ENCODE measurements at regions not wholly inside any gene's neighbourhood (a gene's known extent, or its start where the extent isn't known, plus 50 kb on each side); places are given as distances from the start of the nearest gene placed in this dataset.

DNA sequence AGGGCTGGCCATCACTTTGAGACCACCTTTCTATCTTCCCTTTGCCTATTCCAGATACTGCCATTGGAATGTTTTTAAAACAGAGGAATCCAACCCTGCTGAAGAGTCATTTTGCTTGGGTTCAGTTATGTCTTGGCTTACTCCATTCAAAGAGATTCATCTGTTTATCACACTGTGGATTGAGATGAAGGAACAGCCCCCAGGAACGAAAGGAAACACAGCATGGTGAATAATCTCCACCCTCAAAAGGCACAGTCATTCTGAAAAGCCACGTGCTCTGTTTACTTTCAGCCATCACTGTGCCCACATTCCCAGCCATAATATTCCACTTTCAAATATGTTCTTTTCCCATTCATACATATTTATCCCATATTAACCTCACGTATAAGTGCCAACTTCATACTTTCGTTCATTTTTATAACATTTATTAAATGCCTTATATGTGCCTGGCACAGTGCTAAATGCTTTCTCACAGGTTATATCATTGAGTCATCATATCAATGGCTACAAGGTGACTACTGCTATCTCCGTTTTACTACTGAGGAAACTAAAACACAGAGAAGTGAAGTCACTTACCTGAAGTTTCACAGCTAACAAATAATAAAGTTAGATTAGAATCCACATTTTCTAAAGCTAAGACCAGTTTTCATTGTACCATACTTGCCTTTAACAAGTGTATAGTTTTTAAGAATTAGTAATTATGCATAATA is 143.6 kb downstream of the OSR1 start:
- no peak for TF ChIP-seq POLR2A (IDR thresholded peaks at IDR 0.05; ENCODE audit: low read depth, low read length)
- TF ChIP-seq, protein P1, sequence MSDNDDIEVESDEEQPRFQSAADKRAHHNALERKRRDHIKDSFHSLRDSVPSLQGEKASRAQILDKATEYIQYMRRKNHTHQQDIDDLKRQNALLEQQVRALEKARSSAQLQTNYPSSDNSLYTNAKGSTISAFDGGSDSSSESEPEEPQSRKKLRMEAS (IDR thresholded peaks at IDR 0.05; ENCODE audit: insufficient read depth, insufficient read length), result no peak
- TF ChIP-seq, protein P2, sequence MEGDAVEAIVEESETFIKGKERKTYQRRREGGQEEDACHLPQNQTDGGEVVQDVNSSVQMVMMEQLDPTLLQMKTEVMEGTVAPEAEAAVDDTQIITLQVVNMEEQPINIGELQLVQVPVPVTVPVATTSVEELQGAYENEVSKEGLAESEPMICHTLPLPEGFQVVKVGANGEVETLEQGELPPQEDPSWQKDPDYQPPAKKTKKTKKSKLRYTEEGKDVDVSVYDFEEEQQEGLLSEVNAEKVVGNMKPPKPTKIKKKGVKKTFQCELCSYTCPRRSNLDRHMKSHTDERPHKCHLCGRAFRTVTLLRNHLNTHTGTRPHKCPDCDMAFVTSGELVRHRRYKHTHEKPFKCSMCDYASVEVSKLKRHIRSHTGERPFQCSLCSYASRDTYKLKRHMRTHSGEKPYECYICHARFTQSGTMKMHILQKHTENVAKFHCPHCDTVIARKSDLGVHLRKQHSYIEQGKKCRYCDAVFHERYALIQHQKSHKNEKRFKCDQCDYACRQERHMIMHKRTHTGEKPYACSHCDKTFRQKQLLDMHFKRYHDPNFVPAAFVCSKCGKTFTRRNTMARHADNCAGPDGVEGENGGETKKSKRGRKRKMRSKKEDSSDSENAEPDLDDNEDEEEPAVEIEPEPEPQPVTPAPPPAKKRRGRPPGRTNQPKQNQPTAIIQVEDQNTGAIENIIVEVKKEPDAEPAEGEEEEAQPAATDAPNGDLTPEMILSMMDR (IDR thresholded peaks at IDR 0.05; ENCODE audit: extremely low read depth in 1 of 2, insufficient read depth in 1 of 2, low read depth in 1 of 2, low read length in 2 of 2), result no peak

All from endothelial cell of umbilical vein (primary cell).